SH-SY5Y (cell line): ENCODE measurements at regions not wholly inside any gene's neighbourhood (a gene's known extent, or its start where the extent isn't known, plus 50 kb on each side); places are given as distances from the start of the nearest gene placed in this dataset.

ENCODE experiments used
- GATA2 ChIP-seq: IDR thresholded peaks from 2 replicates; pipeline ENCODE4 v1.6.1; 2011; ENCODE audit warnings: mild to moderate bottlenecking, low read depth, low read length
- GATA3 ChIP-seq: IDR thresholded peaks from 2 replicates; pipeline ENCODE4 v1.6.1; 2011; ENCODE audit warnings: low read depth, mild to moderate bottlenecking, low read length, moderate library complexity

GRCh38 chr3:150033721-150034120 lies 63.0 kb upstream of the PFN2 start:
- TF ChIP-seq GATA2, result no peak
- no peak for TF ChIP-seq GATA3

- TF ChIP-seq GATA3 (no peak), GATA2 (no peak)
Observed at GRCh38 chr3:150030841-150031240, 60.1 kb upstream of the PFN2 start.

- TF ChIP-seq GATA2, result no peak
- TF ChIP-seq GATA3, result no peak
Observed at GRCh38 chr3:150023239-150023636, 52.5 kb upstream of the PFN2 start.

GRCh38 chr3:150022381-150023238 lies 51.9 kb upstream of the PFN2 start:
- TF ChIP-seq GATA3, result no peak
- TF ChIP-seq GATA2, result no peak

- no peak for TF ChIP-seq GATA3
- no peak for TF ChIP-seq GATA2
Observed at GRCh38 chr3:150020527-150020926, 49.8 kb upstream of the PFN2 start.
